Adrenal gland (tissue), 5 donors: ENCODE measurements at regions not wholly inside any gene's neighbourhood (a gene's known extent, or its start where the extent isn't known, plus 50 kb on each side); places are given as distances from the start of the nearest gene placed in this dataset.

Source experiments
- CTCF ChIP-seq, 6 experiments: fragments of 450-650 bp in 4 of 6; fragments of 200-600 bp in 2 of 6; sonication (generic) in 1 of 6; IDR thresholded peaks; 1 replicate in 5 of 6; 2 replicates in 1 of 6; pipeline versions ENCODE4 v1.5.1 to v1.8.0; 2016 to 2021; ENCODE audit warnings: antibody characterized with exemption in 6 of 6, mild to moderate bottlenecking in 2 of 6, moderate library complexity in 1 of 6
- POLR2A ChIP-seq, 2 donors: fragments of 450-650 bp; IDR thresholded peaks; one replicate each; pipeline ENCODE4 v1.6.1; 2017; ENCODE audit warnings: antibody characterized with exemption in 2 of 2, mild to moderate bottlenecking in 2 of 2, moderate library complexity in 1 of 2
- donor health status: DM: no; HTN: no; CAD: no.

GRCh38 chr9:17854487-17854886 is 275.6 kb downstream of the SH3GL2 start:
- TF ChIP-seq CTCF (IDR thresholded peaks at IDR 0.05) (no peak), POLR2A (IDR thresholded peaks at IDR 0.05) (no peak)
